GM08714 (cell line): ENCODE measurements at regions not wholly inside any gene's neighbourhood (a gene's known extent, or its start where the extent isn't known, plus 50 kb on each side); places are given as distances from the start of the nearest gene placed in this dataset.

Source experiments
- H3K4me3 ChIP-seq: fragments of 200-500 bp; sonication (Bioruptor generic); 2 replicates; pipeline ENCODE4 v1.5.1; 2014; ENCODE audit warnings: mild to moderate bottlenecking, low read length, inconsistent platforms
- ZNF274 ChIP-seq: IDR thresholded peaks from 2 replicates; pipeline ENCODE4 v1.6.1; 2012; ENCODE audit warnings: mild to moderate bottlenecking, low read depth, low read length

GRCh38 chr5:71892641-71893365 is 173.7 kb downstream of the CARTPT start:
- no peak for TF ChIP-seq ZNF274

DNA sequence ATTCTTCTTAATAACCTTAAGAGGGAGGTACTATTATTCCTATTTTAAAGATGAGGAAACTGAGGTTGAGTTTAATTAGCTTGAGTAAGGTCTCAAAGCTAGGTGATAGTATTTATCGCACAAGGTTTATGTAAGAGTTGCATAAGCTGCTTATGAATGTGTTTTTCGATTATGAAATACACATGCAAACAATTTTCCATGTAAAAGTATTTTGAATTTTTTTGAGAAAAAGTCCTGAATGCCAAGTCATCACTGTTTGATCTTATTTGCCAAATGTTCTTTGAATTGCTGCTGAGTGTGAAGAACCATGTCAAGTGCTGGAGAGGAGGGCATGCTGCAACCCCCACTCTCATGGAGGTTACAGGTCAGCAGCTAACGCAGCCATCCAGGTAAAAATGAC is 174.4 kb downstream of the CARTPT start:
- no peak overlapping the region for H3K4me3 ChIP-seq
- no peak for TF ChIP-seq ZNF274

More at GRCh38 chr5:71892641-71893365, 173.7 kb downstream of the CARTPT start:
- H3K4me3 ChIP-seq: no peak overlapping the region

DNA sequence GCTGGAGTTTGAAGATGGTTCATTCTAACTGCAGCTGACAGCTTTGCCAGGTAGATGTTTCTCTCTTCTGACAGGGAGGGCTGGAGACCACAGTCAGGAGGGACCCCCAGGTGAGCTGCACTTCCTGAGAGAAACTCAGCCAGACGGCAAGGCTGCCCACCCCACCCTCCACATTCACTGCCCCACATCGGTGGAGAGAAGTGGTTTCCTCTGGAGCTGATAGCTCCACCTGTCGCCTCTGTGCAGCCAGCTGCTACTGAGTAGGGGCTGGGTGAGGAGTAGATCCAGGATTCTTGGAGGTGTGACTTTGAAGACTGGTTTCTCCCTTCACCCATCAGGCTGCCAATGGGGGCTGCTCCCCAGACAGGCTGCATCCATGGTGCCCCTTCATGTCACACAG is 175.0 kb downstream of the CARTPT start:
- no peak for TF ChIP-seq ZNF274

GRCh38 chr5:71895546-71895945 is 176.5 kb downstream of the CARTPT start:
- TF ChIP-seq ZNF274: no peak
- no peak overlapping the region for H3K4me3 ChIP-seq

More for the DNA sequence above, 175.0 kb downstream of the CARTPT start:
- no peak overlapping the region for H3K4me3 ChIP-seq

- TF ChIP-seq ZNF274: no peak
- no peak overlapping the region for H3K4me3 ChIP-seq
These were observed 180.8 kb downstream of the CARTPT start for GRCh38 chr5:71899865-71900342.

DNA sequence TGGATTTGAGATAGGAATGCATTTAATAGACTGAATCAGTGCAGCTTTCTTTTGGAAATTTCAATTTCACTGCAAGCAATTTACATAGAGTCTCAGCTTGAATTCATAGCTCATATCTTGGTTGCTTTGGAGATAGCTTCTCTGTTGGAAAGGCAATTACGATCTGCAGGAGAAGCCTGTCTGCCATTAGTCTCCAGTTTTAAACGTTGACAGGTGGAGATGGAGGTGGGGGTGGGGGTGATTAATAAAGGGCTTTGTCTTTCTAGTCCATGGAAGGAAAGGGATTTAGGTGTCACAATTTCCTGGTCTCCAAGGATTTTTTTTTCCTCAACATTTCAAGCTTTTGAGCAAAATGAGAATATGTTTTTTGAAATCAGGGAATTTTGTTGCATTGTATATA is 184.7 kb downstream of the CARTPT start:
- no peak overlapping the region for H3K4me3 ChIP-seq
- no peak for TF ChIP-seq ZNF274

DNA sequence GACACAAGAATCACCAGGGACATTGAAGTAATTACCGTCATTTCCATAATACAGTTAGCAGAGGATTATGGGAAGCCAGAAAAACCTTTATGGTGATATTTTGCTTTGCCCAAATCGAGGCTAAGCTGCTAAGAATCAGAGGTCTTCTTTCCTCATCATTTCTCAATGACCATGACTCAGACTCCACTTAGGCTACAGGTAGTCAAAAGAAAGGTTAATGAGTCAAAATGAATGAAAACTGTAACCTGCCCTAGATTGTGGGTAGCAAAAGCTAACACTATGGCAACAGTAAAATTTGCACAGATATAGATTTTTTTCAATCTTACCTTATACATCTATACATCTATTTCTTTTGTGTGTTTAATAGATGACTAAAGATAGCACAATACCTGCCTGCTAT is 185.8 kb downstream of the CARTPT start:
- no peak overlapping the region for H3K4me3 ChIP-seq
- TF ChIP-seq ZNF274: no peak

DNA sequence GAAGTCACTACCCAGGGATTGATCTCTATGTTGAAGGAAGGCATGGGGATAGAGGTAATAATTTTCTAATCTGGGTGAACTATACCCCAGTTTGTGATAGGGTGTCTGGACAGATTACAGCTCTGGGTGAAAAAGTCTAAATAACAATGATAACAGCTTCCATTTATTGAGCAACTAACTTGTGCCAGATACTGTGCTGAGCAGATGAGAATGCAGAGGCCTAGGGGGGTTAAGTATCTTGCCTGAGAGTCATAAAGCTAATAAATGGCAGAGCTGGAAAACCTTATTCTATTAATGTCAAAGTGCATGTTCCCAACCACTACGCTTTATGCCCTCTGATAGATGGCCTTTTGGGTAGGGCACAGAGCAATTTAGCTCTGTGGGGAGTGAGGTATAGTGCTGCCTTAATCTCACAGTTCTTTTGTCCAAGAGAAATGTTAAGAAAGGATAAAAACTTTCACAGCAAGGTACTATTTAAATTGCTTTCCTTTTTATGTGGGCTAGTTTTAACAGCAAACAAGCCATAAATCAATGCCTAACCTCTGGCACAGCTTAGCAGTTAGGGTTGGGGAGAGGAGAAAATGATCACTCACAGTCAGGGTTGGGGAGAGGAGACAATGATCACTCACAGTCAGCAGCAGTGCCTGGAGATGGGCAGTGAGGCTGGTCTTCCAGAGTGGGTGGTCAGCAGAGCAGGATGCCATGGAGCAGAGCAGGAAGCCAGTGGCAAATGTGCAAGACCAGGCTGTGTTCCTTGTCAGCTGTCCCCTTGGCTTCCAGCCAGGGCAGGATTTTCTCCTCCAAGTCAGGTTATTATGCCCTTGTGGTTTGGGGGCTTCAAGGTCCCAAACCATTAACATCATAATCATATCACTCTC is 187.0 kb downstream of the CARTPT start:
- no peak overlapping the region for H3K4me3 ChIP-seq
- no peak for TF ChIP-seq ZNF274

GRCh38 chr5:71907001-71907588 is 188.0 kb downstream of the CARTPT start:
- no peak overlapping the region for H3K4me3 ChIP-seq
- TF ChIP-seq ZNF274: no peak

GRCh38 chr5:71907608-71908145 is 188.6 kb downstream of the CARTPT start:
- TF ChIP-seq ZNF274: no peak
- no peak overlapping the region for H3K4me3 ChIP-seq

DNA sequence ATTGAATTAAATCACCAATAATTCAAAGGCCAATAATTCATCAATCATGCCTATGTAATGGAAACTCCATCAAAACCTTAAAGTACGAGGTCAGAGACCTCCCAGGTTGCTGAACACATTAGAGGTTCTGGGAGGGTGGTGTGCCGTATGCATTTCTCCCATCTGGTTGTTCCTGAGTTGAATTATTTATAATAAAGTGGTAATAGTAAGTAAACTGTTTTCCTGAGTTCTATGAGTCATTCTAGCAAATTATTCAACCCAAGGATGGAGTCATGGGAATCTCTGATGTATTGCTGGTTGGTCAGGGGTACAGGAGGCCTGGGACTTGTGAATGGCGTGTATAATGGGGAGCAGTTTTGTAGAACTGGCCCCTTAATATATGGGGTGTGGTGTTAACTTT is 191.7 kb downstream of the CARTPT start:
- TF ChIP-seq ZNF274: no peak
- H3K4me3 ChIP-seq: no peak overlapping the region

DNA sequence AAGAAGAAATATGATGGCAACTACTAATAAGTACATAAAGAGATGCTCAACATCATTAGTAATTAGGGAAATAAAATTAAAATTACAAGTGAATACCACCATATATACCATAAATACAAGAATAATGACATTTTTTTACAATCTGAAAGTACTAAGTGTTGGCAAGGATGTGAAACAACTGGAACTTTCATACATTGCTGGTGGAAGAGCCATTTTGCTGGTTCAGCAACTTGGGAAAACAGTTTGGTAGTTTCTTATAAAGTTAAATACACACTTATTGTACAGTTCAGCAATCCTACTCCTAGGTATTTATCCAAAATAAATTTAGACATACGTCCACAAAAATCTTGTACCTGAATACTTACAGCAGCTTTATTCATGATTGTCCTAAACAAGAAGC is 192.9 kb downstream of the CARTPT start:
- no peak overlapping the region for H3K4me3 ChIP-seq
- TF ChIP-seq ZNF274: no peak

DNA sequence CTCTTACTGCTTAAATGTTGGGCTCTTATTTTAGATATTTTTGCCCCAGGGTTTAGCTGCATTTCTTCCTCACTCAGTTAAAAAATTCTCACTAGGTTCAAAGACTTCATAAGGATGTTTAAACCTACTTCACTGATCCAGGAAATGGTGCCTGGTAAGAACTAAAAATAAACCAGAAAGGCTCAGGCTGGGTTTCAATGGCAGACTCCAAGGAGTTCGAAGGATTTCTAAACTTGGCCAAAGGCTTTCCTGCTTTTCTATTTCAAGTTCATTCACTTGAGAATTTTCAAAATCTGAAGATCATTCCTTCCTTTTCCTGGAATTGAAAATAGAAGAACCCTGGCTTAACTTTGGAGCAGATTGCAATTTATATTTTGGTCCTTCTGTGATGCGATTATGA is 193.0 kb upstream of the MAP1B start:
- H3K4me3 ChIP-seq: no peak overlapping the region
- no peak for TF ChIP-seq ZNF274

DNA sequence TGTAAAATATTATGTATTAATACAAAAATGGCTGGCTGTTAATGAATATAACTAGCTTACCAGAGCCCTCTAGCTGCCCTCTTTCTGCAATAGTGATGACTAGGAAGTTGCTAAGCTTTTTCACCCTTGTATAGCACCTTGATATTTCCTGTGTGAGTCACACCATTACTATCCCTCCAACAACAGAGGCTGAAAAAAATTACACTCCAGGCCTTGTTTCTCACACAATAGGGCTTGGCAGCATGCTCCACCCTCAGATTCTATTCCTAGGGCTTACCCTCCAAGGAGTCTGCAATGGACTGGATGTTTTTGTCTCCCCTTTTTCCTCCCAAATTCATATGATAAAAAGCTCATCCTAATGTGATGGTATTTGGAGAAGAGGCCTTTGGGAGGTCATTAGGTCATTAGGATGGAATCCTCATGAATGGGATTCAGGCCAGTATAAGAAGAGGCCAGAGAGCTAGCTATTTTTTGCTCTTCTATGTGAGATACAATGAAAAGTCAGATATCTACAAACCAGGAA is 184.6 kb upstream of the MAP1B start:
- no peak for TF ChIP-seq ZNF274
- H3K4me3 ChIP-seq: no peak overlapping the region
